ENCODE measurements at regions not wholly inside any gene's neighbourhood (a gene's known extent, or its start where the extent isn't known, plus 50 kb on each side); places are given as distances from the start of the nearest gene placed in this dataset.
"Not testable (repeated sequence)": the region's sequence is repeated elsewhere in the genome, so short reads cannot be mapped to it uniquely, and the experiment has no call there.

GRCh38 chr10:86579883-86580520 is 58.4 kb upstream of the WAPL start:
- no peak for DNase-seq (ENCODE audit: low spot score)
- peak; percentile 13 for ATAC-seq
- intact Hi-C loops (cut with DNase I), result no loop called here

DNA sequence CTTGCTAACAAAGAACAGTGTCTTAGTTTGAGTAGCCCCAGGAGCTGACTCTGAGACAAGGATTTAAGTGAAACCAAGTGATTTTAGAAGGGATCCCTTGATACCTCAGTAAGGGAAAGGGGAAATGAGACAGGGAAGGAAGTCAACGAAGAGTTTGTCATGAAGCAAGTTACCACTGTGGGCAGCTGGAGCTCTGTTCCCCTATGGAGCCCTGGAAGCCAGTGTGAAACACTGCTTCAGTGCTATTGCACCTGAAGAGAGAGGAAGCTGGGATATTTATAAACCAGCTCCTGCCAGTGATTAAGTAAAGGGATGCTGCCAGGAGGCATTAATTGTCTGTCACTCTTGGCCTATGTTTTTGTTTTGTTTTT is 58.9 kb upstream of the WAPL start:
- intact Hi-C loops (cut with DNase I), result no loop called here
- ATAC-seq (peak; percentile 49), DNase-seq (ENCODE audit: low spot score) (no peak)

DNA sequence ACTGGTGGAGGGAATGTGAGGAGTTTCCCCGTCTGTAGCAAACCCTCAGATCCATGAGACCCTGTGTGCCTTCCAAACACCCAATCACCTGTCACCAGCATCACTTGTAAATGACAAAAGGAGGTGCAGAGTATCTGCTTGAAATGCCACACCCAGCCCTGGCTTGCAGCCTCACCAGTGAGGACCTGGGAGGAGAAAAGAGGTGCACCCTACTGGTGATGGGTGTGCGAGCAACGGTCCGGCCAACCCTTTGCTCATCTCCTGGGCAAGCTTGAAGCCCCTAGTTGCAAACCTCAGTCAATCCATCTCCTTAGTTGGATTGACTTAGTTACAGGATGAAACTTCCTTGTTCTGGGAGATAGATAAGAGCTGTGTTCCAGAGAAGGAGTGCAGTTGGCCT is 62.4 kb upstream of the WAPL start:
- no peak for DNase-seq (ENCODE audit: low spot score)
- no peak for ATAC-seq
- intact Hi-C loops (cut with DNase I), result no loop called here

DNA sequence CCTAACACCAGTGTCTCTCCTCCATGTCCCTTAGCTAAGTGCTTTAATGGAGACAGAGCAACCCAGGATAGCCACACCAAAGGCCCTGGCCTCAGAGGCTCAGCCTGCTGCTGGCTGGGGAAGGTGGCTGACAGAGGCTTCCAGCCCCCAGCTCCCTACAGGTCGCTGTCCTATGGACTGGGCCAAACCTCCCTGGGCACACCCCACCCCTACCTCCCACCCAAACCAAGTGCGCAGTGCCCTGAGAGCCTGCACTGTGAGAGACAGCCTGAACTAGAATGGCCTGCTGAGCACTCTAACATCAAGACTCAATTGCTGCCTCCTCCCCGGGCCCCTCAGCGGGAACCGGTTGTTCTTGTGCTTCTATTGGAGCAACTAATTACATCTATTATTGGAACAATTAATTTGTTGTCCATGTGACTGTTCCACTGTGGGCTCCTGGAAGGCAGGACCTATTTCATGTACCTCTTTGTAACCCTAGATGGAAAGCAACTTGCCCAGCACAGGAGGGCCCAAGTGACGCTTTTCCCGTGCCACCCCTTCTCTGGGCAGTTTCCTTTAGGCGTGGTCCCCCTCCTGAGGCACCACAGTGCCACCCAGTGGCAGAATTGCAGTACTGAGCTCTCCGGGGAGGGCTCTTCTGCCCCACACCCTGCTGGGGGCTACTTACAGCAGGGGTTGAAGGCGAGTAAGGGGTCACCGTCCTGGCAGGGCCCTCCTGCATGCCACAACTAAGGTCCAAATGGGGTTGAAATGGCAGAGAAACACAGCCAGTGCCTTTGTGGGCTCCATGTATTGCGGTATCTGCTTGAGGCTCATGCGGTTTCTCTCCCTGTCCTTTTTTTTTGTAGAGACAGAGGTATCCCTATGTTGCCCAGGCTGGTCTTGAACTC is 63.7 kb upstream of the WAPL start:
- intact Hi-C loops (cut with DNase I), result no loop called here
- peak; percentile 80 for DNase-seq (ENCODE audit: low spot score)
- peak; percentile 93 for ATAC-seq

DNA sequence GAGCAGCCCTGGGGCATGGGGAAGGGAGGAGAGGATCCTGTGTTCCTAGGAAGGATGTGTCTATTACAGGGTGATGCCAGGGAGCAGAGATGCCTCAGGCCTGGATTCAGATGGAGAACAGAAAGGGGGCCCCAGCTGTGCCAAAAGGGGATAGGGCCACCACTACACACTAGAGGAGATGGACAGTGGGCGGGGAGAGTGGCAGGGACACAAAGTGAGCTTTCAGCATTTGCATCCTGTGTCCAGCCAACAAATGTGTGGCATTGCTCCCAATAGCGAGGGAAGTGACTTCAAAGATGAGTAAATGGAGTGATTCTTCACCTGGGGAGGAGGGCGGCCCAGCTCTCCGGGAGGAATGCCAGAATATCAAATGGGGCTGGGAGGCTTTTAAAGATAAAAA is 64.9 kb upstream of the WAPL start:
- ATAC-seq, result no peak
- intact Hi-C loops (cut with DNase I), result no loop called here
- no peak for DNase-seq (ENCODE audit: low spot score)

DNA sequence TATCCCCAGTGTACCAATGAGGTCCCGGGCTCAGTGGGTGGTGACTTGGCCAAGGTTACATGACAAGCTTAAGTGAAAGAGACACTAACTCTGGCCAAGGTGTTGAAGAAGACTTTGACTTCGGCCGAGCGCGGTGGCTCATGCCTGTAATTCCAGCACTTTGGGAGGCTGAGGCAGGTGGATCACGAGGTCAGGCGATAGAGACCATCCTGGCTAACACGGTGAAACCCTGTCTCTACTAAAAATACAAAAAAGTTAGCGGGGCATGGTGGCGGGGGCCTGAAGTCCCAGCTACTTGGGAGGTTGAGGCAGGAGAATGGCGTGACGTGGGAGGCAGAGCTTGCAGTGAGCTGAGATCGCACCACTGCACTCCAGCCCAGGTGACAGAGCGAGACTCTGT is 65.6 kb upstream of the OPN4 start:
- ATAC-seq; intact Hi-C loops (cut with DNase I); DNase-seq (ENCODE audit: low spot score): not testable (repeated sequence)

- DNase-seq (ENCODE audit: low spot score), result no peak
- intact Hi-C loops (cut with DNase I), result no loop called here
- ATAC-seq, result no peak
These were observed 62.9 kb upstream of the OPN4 start for GRCh38 chr10:86591436-86591835.

GRCh38 chr10:86592413-86592812 is 61.9 kb upstream of the OPN4 start:
- DNase-seq (ENCODE audit: low spot score) (no peak), ATAC-seq (no peak)
- intact Hi-C loops (cut with DNase I), result no loop called here

GRCh38 chr10:86594535-86594934 is 59.8 kb upstream of the OPN4 start:
- ATAC-seq (no peak), DNase-seq (ENCODE audit: low spot score) (no peak)
- intact Hi-C loops (cut with DNase I), result no loop called here

DNA sequence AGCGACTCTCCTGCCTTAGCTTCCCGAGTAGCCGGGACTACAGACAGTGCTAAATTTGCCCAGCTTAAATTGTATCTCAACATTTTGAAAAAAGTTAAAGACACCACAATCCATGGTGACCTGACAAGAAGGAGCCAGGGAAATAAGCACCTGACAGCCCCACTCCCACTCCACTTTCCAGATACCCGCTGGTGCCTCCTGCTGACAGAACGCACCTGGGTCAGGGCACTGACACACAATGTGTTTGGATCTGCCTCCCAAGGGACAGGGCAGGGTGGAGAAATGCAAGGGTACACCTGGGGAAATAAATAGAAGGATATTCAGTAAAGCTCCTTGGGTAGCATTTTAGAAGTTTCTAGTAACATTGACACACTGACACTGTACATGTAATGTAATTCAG is 58.9 kb upstream of the OPN4 start:
- ATAC-seq (no peak), DNase-seq (ENCODE audit: low spot score) (peak; percentile 23)
- intact Hi-C loops (cut with DNase I), result loop anchor here (5.0 kb wide), 1 partner anchor 193 kb away; no protein-coding TSS in a partner anchor

DNA sequence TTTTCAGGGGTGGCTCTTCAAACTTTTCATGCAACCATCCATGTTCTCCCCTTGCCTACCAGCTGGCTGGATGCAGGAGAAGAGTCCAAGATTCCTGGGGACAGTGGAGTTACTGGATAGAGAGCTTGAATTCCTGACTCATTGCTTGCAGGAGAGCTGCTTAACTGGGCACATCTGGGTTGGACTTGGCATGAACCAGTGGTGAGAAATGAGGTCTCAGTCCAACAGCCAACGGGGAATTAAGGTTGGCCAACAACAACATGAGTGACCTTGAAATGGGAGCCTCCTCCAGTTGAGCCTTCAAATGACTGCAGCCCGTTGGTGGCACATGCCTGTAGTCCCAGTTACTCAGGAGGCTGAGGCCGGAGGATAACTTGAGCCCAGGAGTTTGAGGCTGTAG is 58.1 kb upstream of the OPN4 start:
- intact Hi-C loops (cut with DNase I), result loop anchor here (5.0 kb wide), 1 partner anchor 194 kb away; no protein-coding TSS in a partner anchor
- peak; percentile 14 for DNase-seq (ENCODE audit: low spot score)
- no peak for ATAC-seq

DNA sequence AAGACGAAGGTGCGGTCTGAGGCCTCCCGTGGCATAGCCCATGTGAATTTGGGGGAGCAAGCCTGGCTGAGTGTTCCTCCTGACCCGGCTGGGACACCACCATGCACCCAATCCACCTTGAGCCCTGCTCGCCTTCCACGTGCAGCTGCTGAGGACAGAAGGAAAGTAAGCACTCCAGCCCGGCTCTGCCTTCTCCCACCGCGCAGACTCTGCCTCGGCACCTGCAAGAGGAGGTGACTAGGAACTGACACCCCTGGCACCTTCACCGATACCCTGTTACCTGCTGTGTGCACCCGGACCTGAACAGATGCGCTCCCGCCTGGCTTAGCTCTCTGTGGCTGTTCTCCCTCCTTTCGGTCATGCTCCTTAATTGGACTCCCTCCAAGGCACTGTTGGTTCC is 57.0 kb upstream of the OPN4 start:
- DNase-seq (ENCODE audit: low spot score), result peak; percentile 32
- ATAC-seq, result no peak
- intact Hi-C loops (cut with DNase I), result loop anchor here (5.0 kb wide), 1 partner anchor 195 kb away; no protein-coding TSS in a partner anchor

- DNase-seq (ENCODE audit: low spot score), result no peak
- ATAC-seq, result no peak
- intact Hi-C loops (cut with DNase I), result loop anchor here (5.0 kb wide), 1 partner anchor 196 kb away; no protein-coding TSS in a partner anchor
These were observed 56.2 kb upstream of the OPN4 start for GRCh38 chr10:86598151-86598550.

DNA sequence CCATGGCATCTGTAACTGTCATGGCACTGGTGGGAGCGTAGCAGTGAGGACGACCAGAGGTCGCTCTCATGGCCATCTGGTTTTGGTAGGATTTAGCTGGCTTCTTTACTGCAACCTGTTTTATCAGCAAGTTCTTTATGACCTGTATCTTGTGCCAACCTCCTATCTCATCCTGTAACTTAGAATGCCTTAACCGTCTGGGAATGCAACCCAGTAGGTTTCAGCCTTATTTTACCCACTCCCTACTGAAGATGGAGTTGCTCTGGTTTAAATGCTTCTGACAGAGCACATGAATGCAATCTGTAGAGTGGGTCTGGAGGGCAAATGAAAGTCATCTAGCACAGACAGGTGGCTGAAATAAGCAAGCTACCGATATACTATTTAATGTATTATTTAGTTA is 55.3 kb upstream of the OPN4 start:
- ATAC-seq (no peak), DNase-seq (ENCODE audit: low spot score) (no peak)
- intact Hi-C loops (cut with DNase I), result loop anchor here (5.0 kb wide), 1 partner anchor 197 kb away; no protein-coding TSS in a partner anchor

DNA sequence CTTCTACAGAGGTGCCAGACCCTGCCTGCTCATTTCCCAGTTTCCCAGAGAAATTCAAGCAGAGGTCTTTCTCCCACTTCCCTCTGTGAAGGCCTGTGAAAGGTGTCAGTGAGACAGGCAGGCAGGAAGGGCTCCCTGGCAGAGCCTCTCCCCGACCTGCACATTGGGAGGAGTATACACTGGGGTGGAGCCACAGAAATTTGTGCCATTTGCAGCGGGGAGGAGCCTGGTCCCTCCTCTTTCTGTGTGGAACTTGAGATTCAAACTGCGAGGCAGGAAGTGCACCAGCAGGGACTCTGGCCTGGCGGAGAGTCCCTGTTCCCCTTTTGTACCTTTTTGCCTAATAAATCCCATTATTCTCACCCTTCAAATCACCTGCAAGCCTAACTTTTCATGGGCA is 54.6 kb upstream of the OPN4 start:
- peak; percentile 39 for DNase-seq (ENCODE audit: low spot score)
- no peak for ATAC-seq
- intact Hi-C loops (cut with DNase I), result loop anchor here (5.0 kb wide), 1 partner anchor 197 kb away; no protein-coding TSS in a partner anchor

GRCh38 chr10:86600296-86600695 is 54.1 kb upstream of the OPN4 start:
- ATAC-seq, result no peak
- no peak for DNase-seq (ENCODE audit: low spot score)
- intact Hi-C loops (cut with DNase I), result no loop called here

- DNase-seq (ENCODE audit: low spot score), result no peak
- intact Hi-C loops (cut with DNase I), result no loop called here
- ATAC-seq, result no peak
These were observed 52.3 kb upstream of the OPN4 start for GRCh38 chr10:86601956-86602602.

- ATAC-seq (no peak), DNase-seq (ENCODE audit: low spot score) (no peak)
- intact Hi-C loops (cut with DNase I), result no loop called here
These were observed 51.1 kb upstream of the OPN4 start for GRCh38 chr10:86603256-86603655.

Measured in sciatic nerve (tissue), 2 donors.